HG03135 (cell line): ENCODE measurements at regions not wholly inside any gene's neighbourhood (a gene's known extent, or its start where the extent isn't known, plus 50 kb on each side); places are given as distances from the start of the nearest gene placed in this dataset.

Source experiments
- ATAC-seq: cut with Tn5 transposase; IDR thresholded peaks from one replicate; pipeline ENCODE4 v1.9.1; 2021; ENCODE audit warnings: mild to moderate bottlenecking, moderate library complexity; ENCODE audit not compliant: unreplicated experiment

- ATAC-seq: no peak
Measured at GRCh38 chr11:92423115-92424034, 198.8 kb downstream of the FAT3 start.

- ATAC-seq: no peak
Measured at GRCh38 chr11:92424281-92424680, 199.7 kb downstream of the FAT3 start.

- no peak for ATAC-seq
Measured at GRCh38 chr11:92425127-92425526, 200.5 kb downstream of the FAT3 start.

- no peak for ATAC-seq
Measured at GRCh38 chr11:92432515-92432914, 207.9 kb downstream of the FAT3 start.

GRCh38 chr11:92436034-92436920 lies 211.7 kb downstream of the FAT3 start:
- no peak for ATAC-seq

GRCh38 chr11:92439133-92439532 lies 214.5 kb downstream of the FAT3 start:
- no peak for ATAC-seq

- ATAC-seq: no peak
Measured at GRCh38 chr11:92440701-92441442, 216.3 kb downstream of the FAT3 start.

- no peak for ATAC-seq
Measured at GRCh38 chr11:92441443-92441726, 216.8 kb downstream of the FAT3 start.

GRCh38 chr11:92443199-92443598 lies 218.6 kb downstream of the FAT3 start:
- no peak for ATAC-seq

GRCh38 chr11:92447586-92447985 lies 223.0 kb downstream of the FAT3 start:
- no peak for ATAC-seq

- ATAC-seq: no peak
Measured at GRCh38 chr11:92449222-92449621, 224.6 kb downstream of the FAT3 start.

GRCh38 chr11:92449780-92450179 lies 225.2 kb downstream of the FAT3 start:
- no peak for ATAC-seq

- no peak for ATAC-seq
Measured at GRCh38 chr11:92451063-92451462, 226.4 kb downstream of the FAT3 start.

GRCh38 chr11:92453055-92453454 lies 228.4 kb downstream of the FAT3 start:
- no peak for ATAC-seq

- no peak for ATAC-seq
Measured at GRCh38 chr11:92455210-92455790, 230.7 kb downstream of the FAT3 start.

- ATAC-seq: no peak
Measured at GRCh38 chr11:92457250-92457649, 232.6 kb downstream of the FAT3 start.

- ATAC-seq: no peak
Measured at GRCh38 chr11:92458486-92458885, 233.9 kb downstream of the FAT3 start.

- ATAC-seq: no peak
Measured at GRCh38 chr11:92460213-92460612, 235.6 kb downstream of the FAT3 start.

GRCh38 chr11:92461447-92461846 lies 236.8 kb downstream of the FAT3 start:
- no peak for ATAC-seq

- no peak for ATAC-seq
Measured at GRCh38 chr11:92462821-92463220, 238.2 kb downstream of the FAT3 start.

GRCh38 chr11:92464822-92465221 lies 240.2 kb downstream of the FAT3 start:
- no peak for ATAC-seq
